Heart left ventricle (tissue), 16 donors: ENCODE measurements at regions not wholly inside any gene's neighbourhood (a gene's known extent, or its start where the extent isn't known, plus 50 kb on each side); places are given as distances from the start of the nearest gene placed in this dataset.

Source experiments
- ATAC-seq, 4 donors: fragments of 200-7000 bp; cut with Tn5 transposase; one replicate each; pipeline ENCODE4 v1.9.1; 2020 to 2022; ENCODE audit warnings: moderate library complexity in 4 of 4, mild to moderate bottlenecking in 3 of 4, moderate number of reproducible peaks in 1 of 4
- DNase-seq, 5 donors: peaks; one replicate each; pipeline ENCODE4 v3.0.0-alpha.2; 2020
- H3K27ac ChIP-seq, 12 donors: fragments of 200-600 bp; sonication (generic) in 4 of 12; one replicate each; pipeline versions ENCODE4 v1.5.0 to v1.8.0; 2016 to 2022; ENCODE audit warnings: mild to moderate bottlenecking in 2 of 12
- H3K27me3 ChIP-seq, 9 donors: fragments of 200-600 bp; sonication (generic) in 2 of 9; one replicate each; pipeline versions ENCODE4 v1.5.1 to v1.8.0; 2016 to 2022; ENCODE audit warnings: mild to moderate bottlenecking in 3 of 9
- H3K36me3 ChIP-seq, 9 donors: fragments of 200-600 bp; sonication (generic) in 2 of 9; one replicate each; pipeline versions ENCODE4 v1.5.0 to v1.8.0; 2018 to 2022; ENCODE audit warnings: mild to moderate bottlenecking in 2 of 9
- H3K4me1 ChIP-seq, 12 donors: fragments of 200-600 bp; sonication (generic) in 4 of 12; one replicate each; pipeline versions ENCODE4 v1.5.0 to v1.8.0; 2016 to 2022; ENCODE audit warnings: mild to moderate bottlenecking in 3 of 12
- H3K4me3 ChIP-seq, 12 donors: fragments of 200-600 bp; sonication (generic) in 4 of 12; one replicate each; pipeline versions ENCODE4 v1.5.0 to v1.8.0; 2017 to 2022; ENCODE audit warnings: mild to moderate bottlenecking in 9 of 12, moderate library complexity in 4 of 12
- H3K9me3 ChIP-seq, 12 donors: fragments of 200-600 bp; sonication (generic) in 4 of 12; one replicate each; pipeline versions ENCODE4 v1.5.0 to v1.8.0; 2016 to 2022; ENCODE audit warnings: mild to moderate bottlenecking in 1 of 12
- POLR2A ChIP-seq, 2 donors: fragments of 450-650 bp; IDR thresholded peaks; one replicate each; pipeline ENCODE4 v1.6.1; 2017; ENCODE audit warnings: antibody characterized with exemption in 2 of 2, mild to moderate bottlenecking in 2 of 2, moderate library complexity in 2 of 2
- WGBS, 4 donors: extraction: QIAGEN DNeasy Blood & Tissue Kit in 2 of 4; methylation state at CpG; one replicate each; pipeline versions ENCODE4 v1.1.5 to v1.1.7; 2013 to 2018; 5-methylcytosine and 5-hydroxymethylcytosine counted together
- intact Hi-C, 10 donors: fragments of 100-400 bp; cut with DNase I; formaldehyde crosslinking; loops; one replicate each; pipeline versions ENCODE4 v1.11.1 to v1.14.2; 2022
- TF ChIP-seq, protein P1 (sequence below), 12 donors: fragments of 200-600 bp; sonication (generic) in 4 of 12; IDR thresholded peaks; one replicate each; pipeline versions ENCODE4 v1.5.0 to v1.8.0; 2018 to 2022; ENCODE audit warnings: antibody characterized with exemption in 12 of 12, mild to moderate bottlenecking in 5 of 12
- donor health status: ischemic (EF 13 %, LVEDD 7.1; RV severe dilation, severe dysfunction).
- donor health status: healthy with polysubstance abuse.
- donor health status: DM: no; HTN: yes; CAD: no.
- donor health status: DM: no; HTN: no; CAD: no.
- donor health status: ischemic (EF 25% LVEDD 6.9; RV normal size, moderate dysfunction).
- donor health status: ischemic (EF 25% LVEDD 5.7; RV mildly dilated, moderate dysfunction).
- donor health status: healthy.
- donor health status: DM: yes; HTN: yes; CAD: no.
- donor health status: ischemic (EF 35%, LVEDD 5.7; RV mildly dilated, moderate dysfunction).
- donor health status: nonischemic (EF 11% LVEDD 7.7; RV severe dilation, severe dysfunction).
- donor health status: DM: yes; HTN: yes; CAD: no.
- donor health status: PGD.
- donor health status: ischemic (EF 29% LVEDD 5.4; RV normal size, mild dysfunction).
- donor health status: nonischemic (EF 23%, LVEDD 6.1; RV moderate dilation, normal function).

DNA sequence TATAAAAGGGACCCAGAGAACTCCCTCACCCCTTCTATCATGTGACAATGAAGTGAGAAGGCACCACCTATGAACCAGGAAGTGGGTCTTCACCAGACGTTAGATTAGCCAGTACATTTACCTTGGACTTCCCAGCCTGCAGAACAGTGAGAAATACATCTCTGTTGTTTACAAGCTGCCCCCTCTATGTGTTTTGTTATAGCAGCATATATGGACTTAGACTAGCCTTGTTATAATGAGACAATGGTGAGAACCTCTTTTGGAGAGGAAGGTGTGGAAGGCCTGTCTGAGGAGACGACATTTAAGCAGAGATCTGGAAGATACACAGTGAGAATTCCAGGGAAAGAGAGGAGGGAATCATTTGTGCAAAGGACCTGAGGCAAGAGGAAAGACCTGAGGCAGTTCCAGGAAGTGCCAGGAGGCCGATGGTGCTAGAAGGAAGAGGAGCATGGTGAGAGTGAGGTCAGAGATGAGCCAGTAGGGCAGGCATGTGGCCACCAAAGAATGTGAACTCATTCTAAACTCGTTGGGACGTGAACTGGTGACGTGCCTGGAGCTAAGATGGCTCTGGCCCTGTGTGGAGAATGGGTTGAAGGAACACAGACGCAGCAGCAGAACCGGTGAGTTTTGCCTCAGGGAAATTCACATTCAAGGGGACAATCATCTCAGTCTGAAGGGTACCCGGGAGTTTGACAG, 98.9 kb upstream of the IRF2BP2 start:
- intact Hi-C loops: loop anchor here in 2 of 10 donors (10.0 kb wide), 1 partner anchor 214 kb away; no protein-coding TSS in a partner anchor
- TF ChIP-seq, protein P1, sequence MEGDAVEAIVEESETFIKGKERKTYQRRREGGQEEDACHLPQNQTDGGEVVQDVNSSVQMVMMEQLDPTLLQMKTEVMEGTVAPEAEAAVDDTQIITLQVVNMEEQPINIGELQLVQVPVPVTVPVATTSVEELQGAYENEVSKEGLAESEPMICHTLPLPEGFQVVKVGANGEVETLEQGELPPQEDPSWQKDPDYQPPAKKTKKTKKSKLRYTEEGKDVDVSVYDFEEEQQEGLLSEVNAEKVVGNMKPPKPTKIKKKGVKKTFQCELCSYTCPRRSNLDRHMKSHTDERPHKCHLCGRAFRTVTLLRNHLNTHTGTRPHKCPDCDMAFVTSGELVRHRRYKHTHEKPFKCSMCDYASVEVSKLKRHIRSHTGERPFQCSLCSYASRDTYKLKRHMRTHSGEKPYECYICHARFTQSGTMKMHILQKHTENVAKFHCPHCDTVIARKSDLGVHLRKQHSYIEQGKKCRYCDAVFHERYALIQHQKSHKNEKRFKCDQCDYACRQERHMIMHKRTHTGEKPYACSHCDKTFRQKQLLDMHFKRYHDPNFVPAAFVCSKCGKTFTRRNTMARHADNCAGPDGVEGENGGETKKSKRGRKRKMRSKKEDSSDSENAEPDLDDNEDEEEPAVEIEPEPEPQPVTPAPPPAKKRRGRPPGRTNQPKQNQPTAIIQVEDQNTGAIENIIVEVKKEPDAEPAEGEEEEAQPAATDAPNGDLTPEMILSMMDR (IDR thresholded peaks at IDR 0.05): no peak
- no peak for TF ChIP-seq POLR2A (IDR thresholded peaks at IDR 0.05)
- Histone ChIP-seq H3K4me1 (peaks cover 0 to 37% (median 2%) of the 10 kb centered on the region in 12 donors), H3K9me3 (no peaks in the 10 kb centered on the region), H3K36me3 (no peaks in the 10 kb centered on the region), H3K4me3 (no peak overlapping the region), H3K27ac (peak overlapping the region in 10 of 12 donors; percentile 26 to 83 (median 64)), H3K27me3 (no peaks in the 10 kb centered on the region)
- ATAC-seq: no peak
- DNase-seq: no peak
- 81 to 92% (median 87%) methylated on average over 9 of the region's 9 CpGs for WGBS, 4 donors

DNA sequence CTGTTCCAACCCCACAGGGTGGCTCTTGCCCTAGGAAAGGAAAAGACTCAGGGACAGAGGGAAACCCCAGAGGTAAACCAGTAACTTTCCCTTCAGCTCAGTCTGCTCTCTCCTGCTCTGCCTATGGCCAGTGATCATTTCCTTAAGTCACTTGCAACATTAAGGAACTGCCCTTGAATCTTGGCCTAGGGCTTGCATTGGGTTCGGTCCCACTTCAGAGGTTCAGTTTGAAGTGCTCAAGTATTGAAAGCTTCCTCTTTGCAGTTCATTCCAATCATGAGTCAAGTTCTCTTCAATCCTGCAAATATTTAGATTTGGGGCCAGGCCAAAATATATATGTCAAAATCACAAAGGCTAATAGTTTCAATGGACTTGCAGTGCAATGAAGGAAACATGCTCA, 97.7 kb upstream of the IRF2BP2 start:
- peaks cover 0 to 42% (median 5%) of the 10 kb centered on the region in 12 donors for H3K4me1 ChIP-seq
- H3K27me3 ChIP-seq: no peaks in the 10 kb centered on the region
- H3K4me3 ChIP-seq: no peak overlapping the region
- H3K36me3 ChIP-seq: no peaks in the 10 kb centered on the region
- DNase-seq (no peak), ATAC-seq (no peak)
- 85 to 100% (median 87%) methylated on average over 1 of the region's 1 CpG for WGBS, 4 donors
- peak overlapping the region in 1 of 12 donors; percentile 55 for H3K27ac ChIP-seq
- intact Hi-C loops: loop anchor here in 2 of 10 donors (10.0 kb wide), 1 partner anchor 213 kb away; no protein-coding TSS in a partner anchor
- H3K9me3 ChIP-seq: no peaks in the 10 kb centered on the region
- TF ChIP-seq POLR2A (IDR thresholded peaks at IDR 0.05): no peak
- TF ChIP-seq, protein P1 (IDR thresholded peaks at IDR 0.05): no peak

DNA sequence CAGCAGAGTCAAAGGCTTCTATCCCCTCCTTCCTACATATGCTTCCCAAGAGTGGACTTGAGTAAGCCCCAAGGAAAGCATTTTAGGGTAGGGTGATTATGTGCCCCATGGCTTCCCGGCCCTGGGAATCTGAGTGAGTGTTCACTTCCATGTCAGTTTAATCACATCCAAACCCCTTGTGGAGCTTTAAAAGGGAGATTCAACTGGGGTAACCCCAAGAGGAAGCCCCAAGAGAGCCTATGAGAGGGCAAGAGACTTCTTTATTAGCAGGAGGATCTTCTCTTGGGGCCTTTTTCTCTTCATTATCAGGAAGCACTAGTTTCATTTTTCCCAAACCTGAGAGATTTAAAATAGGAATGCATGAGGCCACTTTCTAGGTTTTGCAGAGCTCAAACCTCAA, 97.0 kb upstream of the IRF2BP2 start:
- intact Hi-C loops: loop anchor here in 2 of 10 donors (10.0 kb wide), 1 partner anchor 212 kb away; no protein-coding TSS in a partner anchor
- TF ChIP-seq, protein P1 (IDR thresholded peaks at IDR 0.05): no peak
- TF ChIP-seq POLR2A (IDR thresholded peaks at IDR 0.05): no peak
- DNase-seq (no peak), ATAC-seq (no peak)
- no peaks in the 10 kb centered on the region for H3K9me3 ChIP-seq
- no peaks in the 10 kb centered on the region for H3K27me3 ChIP-seq
- H3K4me3 ChIP-seq: no peak overlapping the region
- WGBS, 4 donors: 88 to 100% (median 94%) methylated on average over 1 of the region's 1 CpG
- H3K27ac ChIP-seq: peak overlapping the region in 1 of 12 donors; percentile 55
- peaks cover 0 to 44% (median 6%) of the 10 kb centered on the region in 12 donors for H3K4me1 ChIP-seq
- H3K36me3 ChIP-seq: no peaks in the 10 kb centered on the region

DNA sequence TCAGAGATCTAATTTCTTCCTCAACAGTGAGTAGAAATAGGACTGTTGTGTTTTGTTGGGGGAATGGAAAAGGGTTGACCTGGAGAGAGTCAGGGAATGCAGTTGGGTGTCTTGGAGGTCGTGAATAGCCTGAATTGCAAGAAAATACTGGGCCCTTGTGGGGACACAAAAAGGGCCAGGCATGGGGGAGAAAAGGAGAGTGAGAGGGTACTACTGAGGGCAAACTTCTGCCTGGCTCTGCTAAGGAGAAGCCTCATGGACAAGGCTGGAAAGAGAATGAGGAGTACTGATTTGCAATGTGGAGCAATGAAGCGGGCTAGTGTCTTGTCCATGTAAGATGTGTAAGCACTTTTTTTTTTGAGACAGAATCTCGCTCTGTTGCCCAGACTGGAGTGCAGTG, 96.2 kb upstream of the IRF2BP2 start:
- Histone ChIP-seq H3K36me3 (no peaks in the 10 kb centered on the region), H3K4me3 (no peak overlapping the region), H3K27ac (no peak overlapping the region), H3K9me3 (no peaks in the 10 kb centered on the region), H3K27me3 (no peaks in the 10 kb centered on the region), H3K4me1 (peaks cover 0 to 51% (median 8%) of the 10 kb centered on the region in 12 donors)
- 89 to 99% (median 98%) methylated on average over 3 of the region's 3 CpGs for whole genome bisulfite sequencing, 4 donors
- no peak for TF ChIP-seq POLR2A (IDR thresholded peaks at IDR 0.05)
- TF ChIP-seq, protein P1 (IDR thresholded peaks at IDR 0.05): no peak
- no peak for DNase-seq
- intact Hi-C loops: loop anchor here in 2 of 10 donors (10.0 kb wide), 1 partner anchor 211 kb away; no protein-coding TSS in a partner anchor
- ATAC-seq: no peak
